Chondrocyte (in vitro differentiated cells): ENCODE measurements at regions not wholly inside any gene's neighbourhood (a gene's known extent, or its start where the extent isn't known, plus 50 kb on each side); places are given as distances from the start of the nearest gene placed in this dataset.

ENCODE experiments used
- DNase-seq: peaks from one replicate; pipeline ENCODE4 v3.0.0; 2021; ENCODE audit warnings: mixed read lengths, low spot score
- H3K27ac Mint-ChIP-seq: one replicate; pipeline ENCODE4 v1.8.0; 2021; ENCODE audit warnings: mild to moderate bottlenecking, moderate library complexity, mixed read lengths; ENCODE audit not compliant: unreplicated experiment
- H3K27me3 Mint-ChIP-seq: 2 replicates; pipeline ENCODE4 v1.8.0; 2021; ENCODE audit warnings: low read depth, mixed read lengths
- H3K36me3 Mint-ChIP-seq: 2 replicates; pipeline ENCODE4 v1.8.0; 2021; ENCODE audit warnings: low read depth, mixed read lengths
- H3K4me1 Mint-ChIP-seq: 2 replicates; pipeline ENCODE4 v1.8.0; 2021; ENCODE audit warnings: low read depth, mild to moderate bottlenecking, mixed read lengths
- H3K4me3 Mint-ChIP-seq: one replicate; pipeline ENCODE4 v1.8.0; 2021; ENCODE audit warnings: mild to moderate bottlenecking, moderate library complexity, mixed read lengths; ENCODE audit not compliant: unreplicated experiment
- H3K9me3 Mint-ChIP-seq: 2 replicates; pipeline ENCODE4 v1.8.0; 2021; ENCODE audit warnings: low read depth, mixed read lengths
- CTCF ChIP-seq: fragments of 200-600 bp; sonication (generic); IDR thresholded peaks from 2 replicates; pipeline ENCODE4 v1.5.0; 2021; ENCODE audit warnings: antibody characterized with exemption, mild to moderate bottlenecking, moderate library complexity

- no peak overlapping the region for H3K27ac Mint-ChIP-seq
- H3K4me3 Mint-ChIP-seq, result no peak overlapping the region
- DNase-seq, result no peak
- no peak for TF ChIP-seq CTCF
- no peaks in the 10 kb centered on the region for H3K4me1 Mint-ChIP-seq
- no peaks in the 10 kb centered on the region for H3K27me3 Mint-ChIP-seq
- no peaks in the 10 kb centered on the region for H3K36me3 Mint-ChIP-seq
- H3K9me3 Mint-ChIP-seq, result peaks cover 25% of the 10 kb centered on the region
Observed at GRCh38 chr10:130930821-130931220, 380.7 kb downstream of the TCERG1L start.

GRCh38 chr10:130931256-130931655 is 380.3 kb downstream of the TCERG1L start:
- no peak overlapping the region for H3K27ac Mint-ChIP-seq
- no peaks in the 10 kb centered on the region for H3K27me3 Mint-ChIP-seq
- DNase-seq, result no peak
- no peaks in the 10 kb centered on the region for H3K4me1 Mint-ChIP-seq
- H3K36me3 Mint-ChIP-seq, result no peaks in the 10 kb centered on the region
- no peak for TF ChIP-seq CTCF
- peaks cover 26% of the 10 kb centered on the region for H3K9me3 Mint-ChIP-seq
- H3K4me3 Mint-ChIP-seq, result no peak overlapping the region

- H3K27ac Mint-ChIP-seq, result no peak overlapping the region
- peaks cover 30% of the 10 kb centered on the region for H3K9me3 Mint-ChIP-seq
- no peak for DNase-seq
- H3K4me3 Mint-ChIP-seq, result no peak overlapping the region
- no peak for TF ChIP-seq CTCF
- no peaks in the 10 kb centered on the region for H3K4me1 Mint-ChIP-seq
- no peaks in the 10 kb centered on the region for H3K27me3 Mint-ChIP-seq
- H3K36me3 Mint-ChIP-seq, result no peaks in the 10 kb centered on the region
Observed at GRCh38 chr10:130932326-130933007, 379.1 kb downstream of the TCERG1L start.

GRCh38 chr10:130933008-130933390 is 378.5 kb downstream of the TCERG1L start:
- H3K36me3 Mint-ChIP-seq, result no peaks in the 10 kb centered on the region
- no peaks in the 10 kb centered on the region for H3K4me1 Mint-ChIP-seq
- no peak overlapping the region for H3K27ac Mint-ChIP-seq
- H3K4me3 Mint-ChIP-seq, result no peak overlapping the region
- H3K9me3 Mint-ChIP-seq, result peaks cover 34% of the 10 kb centered on the region
- no peak for TF ChIP-seq CTCF
- no peak for DNase-seq
- H3K27me3 Mint-ChIP-seq, result no peaks in the 10 kb centered on the region

- no peak overlapping the region for H3K4me3 Mint-ChIP-seq
- no peaks in the 10 kb centered on the region for H3K4me1 Mint-ChIP-seq
- DNase-seq, result no peak
- H3K27ac Mint-ChIP-seq, result no peak overlapping the region
- no peaks in the 10 kb centered on the region for H3K36me3 Mint-ChIP-seq
- H3K9me3 Mint-ChIP-seq, result peaks cover 34% of the 10 kb centered on the region
- no peaks in the 10 kb centered on the region for H3K27me3 Mint-ChIP-seq
- no peak for TF ChIP-seq CTCF
Observed at GRCh38 chr10:130934293-130935127, 377.0 kb downstream of the TCERG1L start.
